ENCODE measurements at regions not wholly inside any gene's neighbourhood (a gene's known extent, or its start where the extent isn't known, plus 50 kb on each side); places are given as distances from the start of the nearest gene placed in this dataset.

DNA sequence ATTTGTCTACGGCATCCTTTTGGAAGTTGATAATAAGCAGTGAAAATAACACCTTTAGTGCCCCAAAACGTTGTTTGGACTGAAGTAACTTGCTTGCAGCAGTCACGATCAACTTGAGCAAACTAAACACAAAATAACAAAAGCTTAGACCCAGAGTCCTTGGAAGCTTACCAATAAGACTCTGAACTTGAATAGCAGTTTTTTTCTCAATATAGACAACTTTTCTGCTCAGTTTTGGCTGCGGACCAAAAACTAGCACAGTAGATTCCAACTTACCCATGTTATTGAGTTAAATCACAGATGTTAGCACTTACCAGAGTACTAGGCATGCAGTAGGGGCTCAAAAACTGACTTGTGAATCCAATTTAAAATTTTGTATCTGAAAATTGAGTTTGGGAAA lies 746.9 kb downstream of the PCDH19 start:
- no peak for TF ChIP-seq POLR2A (IDR thresholded peaks at IDR 0.05; ENCODE audit: low read length)
- TF ChIP-seq GATA1 (IDR thresholded peaks at IDR 0.05; ENCODE audit: low read depth, low read length) = no peak

All from erythroblast (primary cell).